ENCODE measurements at regions not wholly inside any gene's neighbourhood (a gene's known extent, or its start where the extent isn't known, plus 50 kb on each side); places are given as distances from the start of the nearest gene placed in this dataset.
"Not testable (repeated sequence)": the region's sequence is repeated elsewhere in the genome, so short reads cannot be mapped to it uniquely, and the experiment has no call there.

DNA sequence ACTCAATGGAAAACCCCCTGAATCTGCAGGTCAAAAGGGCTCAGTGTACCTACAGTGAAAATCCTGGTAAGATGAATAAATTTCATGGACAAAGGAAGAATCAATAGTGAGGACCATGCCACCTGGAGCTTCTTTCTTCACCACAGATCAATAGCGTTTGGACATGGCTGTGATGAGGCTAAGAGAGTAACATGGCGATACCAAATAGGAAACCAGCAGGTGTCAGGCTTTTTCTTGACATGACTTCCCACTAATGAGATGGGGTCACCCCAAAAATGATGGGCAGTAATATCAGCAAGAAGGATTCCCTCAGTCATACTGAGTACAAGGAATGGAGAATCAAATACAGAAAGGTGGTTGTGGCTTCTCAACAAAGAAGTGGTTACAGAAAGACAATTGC, 208.5 kb upstream of the PLPPR1 start:
- no peak for DNase-seq

DNA sequence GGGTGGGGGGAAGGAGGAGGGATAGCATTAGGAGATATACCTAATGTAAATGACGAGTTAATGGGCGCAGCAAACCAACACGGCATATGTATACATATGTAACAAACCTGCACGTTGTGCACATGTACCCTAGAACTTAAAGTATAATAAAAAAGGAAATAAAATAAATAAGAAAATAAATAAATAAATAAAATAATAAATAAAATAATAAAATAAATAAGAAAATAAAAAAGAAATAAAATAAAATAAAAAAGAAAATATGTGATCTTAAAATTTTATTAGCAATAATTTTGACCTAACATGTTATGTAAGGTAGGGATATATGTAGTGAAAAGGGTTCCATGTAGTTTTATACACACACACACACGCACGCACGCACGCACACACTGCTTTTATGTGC, 195.5 kb upstream of the PLPPR1 start:
- not testable (repeated sequence) for DNase-seq

DNA sequence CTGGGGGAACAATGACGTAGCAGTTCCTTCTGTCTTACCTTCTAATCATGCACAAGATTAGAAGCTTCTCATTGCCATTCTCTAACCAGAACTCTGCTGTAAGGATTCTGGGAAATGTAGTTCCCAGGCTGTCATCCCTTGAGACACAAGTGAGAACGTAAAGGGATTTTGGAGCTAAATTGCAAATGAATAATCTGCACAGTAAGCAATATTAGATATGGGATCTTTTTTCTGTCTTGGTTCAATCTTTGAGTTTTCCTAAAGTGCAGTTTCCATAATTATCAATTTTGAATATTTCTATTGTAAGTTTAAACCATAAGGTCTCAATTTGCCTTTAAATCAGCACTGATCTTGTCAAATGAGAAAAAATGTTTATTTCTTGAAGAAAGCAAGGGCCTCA, 189.7 kb upstream of the PLPPR1 start:
- DNase-seq: no peak

DNA sequence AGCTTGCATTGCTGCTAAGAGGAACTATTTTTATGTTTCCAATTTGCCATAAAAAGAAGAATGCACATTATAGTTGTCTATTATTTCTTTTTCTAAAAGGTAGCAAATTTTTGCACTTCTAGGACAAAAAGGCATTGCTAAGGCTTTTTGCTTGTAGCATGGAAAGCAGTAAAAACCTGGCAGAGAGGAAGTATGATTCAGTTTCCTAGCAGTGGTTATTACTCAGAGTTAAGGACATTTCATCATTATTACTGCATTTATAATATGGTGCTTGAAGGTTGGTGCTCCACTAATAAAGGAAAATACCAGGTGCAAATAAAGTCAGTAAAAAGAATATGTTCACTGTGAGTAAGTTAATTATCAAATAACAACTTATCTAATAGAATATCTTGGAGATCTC, 179.8 kb upstream of the PLPPR1 start:
- DNase-seq: no peak

DNA sequence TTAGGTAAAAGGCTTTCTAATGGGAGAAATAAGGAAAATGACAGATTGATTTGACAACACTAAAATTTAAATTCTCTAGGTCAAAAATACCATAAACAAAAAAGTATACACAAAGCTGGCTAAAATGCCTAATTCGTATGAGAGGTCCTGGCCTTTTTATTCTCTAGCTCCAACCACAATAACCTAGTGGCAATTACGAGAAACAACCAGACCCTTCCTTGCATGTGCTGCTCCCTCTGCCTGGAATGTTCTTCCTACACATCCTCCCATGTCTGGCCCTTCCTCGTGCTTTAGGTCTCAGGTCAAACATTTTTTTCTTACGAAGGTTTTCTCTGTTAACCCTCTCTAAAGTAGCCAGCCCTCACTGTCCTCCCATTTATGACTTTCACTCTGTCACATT, 176.4 kb upstream of the PLPPR1 start:
- no peak for DNase-seq

DNA sequence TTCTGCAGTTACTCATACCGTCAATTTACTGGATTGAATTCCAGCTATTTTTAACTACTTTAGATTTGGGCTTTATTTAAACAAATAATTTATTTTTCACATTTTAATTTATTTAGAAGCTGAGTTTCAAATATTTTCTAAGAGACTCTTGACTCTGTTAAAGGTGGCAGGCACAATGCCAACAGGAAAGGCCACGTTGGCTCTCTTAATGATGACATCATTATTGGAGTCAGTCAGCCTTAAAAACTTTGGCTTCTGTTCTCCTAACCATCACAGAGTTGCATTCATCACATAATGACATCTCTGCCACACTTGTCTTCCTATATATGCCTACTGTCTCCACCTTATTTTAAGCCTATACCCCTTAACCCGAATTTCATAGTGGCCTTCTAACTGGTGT, 172.3 kb upstream of the PLPPR1 start:
- DNase-seq: no peak

DNA sequence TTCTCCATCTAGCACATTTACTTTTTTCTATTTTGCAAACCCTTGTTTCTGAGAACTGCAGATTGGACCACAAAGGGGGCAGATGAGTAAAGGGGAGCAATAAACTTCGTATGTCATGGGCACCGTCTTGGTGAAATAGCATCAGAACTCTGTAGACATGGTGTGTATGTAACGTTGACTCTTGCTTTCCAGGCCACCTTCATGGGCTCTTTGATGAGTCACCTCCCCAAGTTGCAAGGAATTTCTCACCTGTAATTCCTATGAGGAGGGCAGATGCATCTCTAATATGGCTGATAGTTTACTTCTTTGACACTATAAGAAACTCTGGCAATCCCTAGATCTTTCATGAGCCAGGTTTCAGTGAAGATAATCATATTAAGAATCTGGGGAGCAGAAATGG, 163.4 kb upstream of the PLPPR1 start:
- DNase-seq: no peak

DNA sequence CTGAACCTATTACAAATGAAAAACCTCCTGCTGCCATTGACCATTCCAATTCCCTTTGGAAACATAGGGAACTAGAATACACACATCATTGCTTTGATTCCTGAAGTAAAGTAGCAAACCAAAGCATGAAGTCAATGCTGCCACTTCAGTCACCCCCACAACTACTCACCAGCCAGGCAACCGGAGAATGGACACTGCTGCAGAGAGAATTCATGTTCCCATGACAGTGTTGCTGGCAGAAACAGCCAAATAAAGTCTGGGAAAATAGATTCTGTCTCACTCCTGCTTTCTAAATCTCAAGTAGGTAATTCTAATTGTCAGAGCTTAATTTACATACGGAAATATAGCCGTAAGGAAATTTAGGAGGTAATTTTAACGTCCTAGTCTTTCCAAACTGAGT, 162.9 kb upstream of the PLPPR1 start:
- no peak for DNase-seq

DNA sequence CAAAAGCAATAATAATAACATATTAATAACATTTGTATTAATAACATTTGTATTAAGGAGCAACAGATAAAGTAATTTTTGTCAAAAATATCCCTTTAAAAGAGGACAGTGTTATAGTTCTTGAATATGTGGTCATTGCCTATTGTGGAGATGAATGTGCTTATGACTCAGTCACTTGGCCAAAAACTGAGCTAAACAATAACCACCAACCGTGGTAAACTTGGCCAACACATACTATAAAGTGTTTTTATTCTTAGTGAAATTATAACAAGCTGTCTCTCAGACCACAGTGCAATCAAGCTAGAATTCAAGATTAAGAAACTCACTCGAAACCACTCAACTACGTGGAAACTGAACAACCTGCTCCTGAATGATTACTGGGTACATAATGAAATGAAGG, 159.2 kb upstream of the PLPPR1 start:
- DNase-seq: no peak

DNA sequence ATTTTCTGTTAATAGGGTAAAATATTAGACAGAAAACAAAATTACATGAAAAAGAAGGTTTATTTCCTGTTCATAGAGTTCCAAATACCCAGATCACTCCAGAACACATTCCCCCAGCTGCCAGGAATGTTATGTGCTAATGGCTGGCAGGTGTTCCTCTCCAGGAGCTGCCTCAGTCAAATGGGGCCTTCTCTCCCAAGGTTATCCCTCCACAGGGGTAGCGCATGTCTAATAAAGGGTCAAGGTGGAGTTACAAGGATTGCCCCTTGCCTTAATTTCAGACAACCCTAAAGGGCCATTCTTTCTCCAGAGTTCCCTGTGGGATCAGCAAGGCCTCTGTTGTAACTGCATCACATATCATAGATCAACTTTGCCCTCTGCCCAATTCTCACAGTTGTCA, 148.6 kb upstream of the PLPPR1 start:
- no peak for DNase-seq

DNA sequence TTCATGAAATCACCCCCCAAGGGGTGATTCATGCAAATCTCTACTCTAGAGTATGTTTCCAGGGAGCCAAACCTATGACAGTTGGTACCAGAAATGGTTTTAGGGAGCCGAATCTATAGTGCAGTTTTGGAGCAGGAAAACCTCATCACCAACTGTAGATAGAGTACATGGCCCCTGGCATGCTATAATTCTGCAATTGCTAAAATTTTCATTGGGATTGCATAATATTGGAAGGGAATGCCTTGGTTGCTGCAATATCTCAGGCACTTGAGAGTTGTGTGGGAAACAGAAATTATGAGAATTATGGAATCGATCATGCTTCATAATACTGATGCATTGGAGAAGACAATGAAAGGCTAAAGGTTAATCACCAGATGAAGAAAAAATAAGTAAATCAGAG, 148.2 kb upstream of the PLPPR1 start:
- DNase-seq: no peak

DNA sequence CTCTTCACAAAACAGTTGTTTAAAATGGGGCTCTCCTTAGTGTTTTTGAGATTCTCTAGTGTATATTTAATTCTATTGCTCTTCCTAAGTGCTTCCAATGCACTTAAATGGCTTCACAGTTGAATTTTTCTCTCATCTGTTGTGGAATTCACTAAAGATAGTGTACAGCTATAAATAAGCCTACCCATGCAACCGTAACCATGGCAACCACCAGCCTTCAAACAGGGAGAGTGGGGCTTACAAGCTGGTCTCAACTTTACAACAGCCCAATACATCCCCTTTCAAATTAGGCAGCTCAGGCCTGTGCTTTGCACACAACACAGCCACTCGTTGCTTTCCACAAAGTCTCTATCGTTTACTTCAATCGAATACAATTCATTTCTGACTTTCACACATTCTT, 144.0 kb upstream of the PLPPR1 start:
- DNase-seq: no peak

DNA sequence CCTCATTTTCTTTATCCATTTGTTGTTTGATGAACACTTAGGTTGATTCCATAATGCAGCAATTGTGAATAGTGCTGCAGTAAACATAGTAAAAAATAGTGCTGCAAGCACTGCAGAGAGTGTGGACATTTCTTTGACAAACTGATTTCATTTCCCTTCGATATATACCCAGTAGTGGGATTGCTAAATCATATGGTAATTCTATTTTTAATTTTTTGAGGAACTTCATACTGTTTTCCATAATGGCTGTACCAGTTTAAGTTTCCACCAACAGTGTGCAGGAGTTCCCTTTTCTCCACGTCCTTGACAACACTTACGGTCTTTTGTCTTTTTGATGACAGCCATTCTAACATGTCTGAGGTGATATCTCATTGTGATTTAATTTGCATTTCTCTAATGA, 138.2 kb upstream of the PLPPR1 start:
- no peak for DNase-seq

DNA sequence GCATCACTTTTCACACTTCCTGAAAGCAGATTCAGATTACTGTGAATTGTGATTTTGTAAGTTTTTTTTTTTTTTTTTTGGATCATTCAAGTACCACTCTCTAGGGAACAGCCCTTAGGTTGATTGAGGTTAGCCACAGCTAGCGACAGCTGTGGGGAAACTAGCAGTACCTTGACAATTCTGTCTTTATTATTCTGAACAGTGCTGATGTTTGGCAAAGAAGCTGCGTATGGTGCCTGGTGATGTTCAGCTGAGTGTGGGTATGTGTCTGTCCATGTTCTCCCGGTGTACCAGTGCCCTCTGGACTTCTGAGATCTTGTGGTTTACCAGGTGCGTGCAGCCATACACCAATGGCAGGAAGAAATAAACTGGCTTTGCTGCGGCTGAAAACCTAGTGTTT, 117.3 kb upstream of the PLPPR1 start:
- no peak for DNase-seq

DNA sequence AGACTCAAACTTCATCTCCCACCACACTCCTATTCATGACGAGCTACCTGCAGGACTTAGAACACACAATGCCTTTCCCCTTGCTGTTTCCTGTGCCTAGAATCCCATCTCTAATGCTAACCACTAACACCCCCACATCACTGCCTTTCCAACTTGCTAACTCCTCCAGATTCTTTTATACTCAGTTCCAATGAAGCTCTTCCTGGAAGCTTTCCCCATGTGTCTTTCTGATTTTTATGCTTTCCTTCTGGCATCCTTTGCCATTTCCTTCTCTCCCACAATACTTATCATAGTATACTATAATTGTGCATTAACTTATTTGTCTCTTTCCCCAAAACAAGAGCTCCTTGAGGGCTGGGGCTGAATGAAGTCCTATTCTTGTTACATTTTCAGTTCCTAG, 115.3 kb upstream of the PLPPR1 start:
- DNase-seq: no peak

DNA sequence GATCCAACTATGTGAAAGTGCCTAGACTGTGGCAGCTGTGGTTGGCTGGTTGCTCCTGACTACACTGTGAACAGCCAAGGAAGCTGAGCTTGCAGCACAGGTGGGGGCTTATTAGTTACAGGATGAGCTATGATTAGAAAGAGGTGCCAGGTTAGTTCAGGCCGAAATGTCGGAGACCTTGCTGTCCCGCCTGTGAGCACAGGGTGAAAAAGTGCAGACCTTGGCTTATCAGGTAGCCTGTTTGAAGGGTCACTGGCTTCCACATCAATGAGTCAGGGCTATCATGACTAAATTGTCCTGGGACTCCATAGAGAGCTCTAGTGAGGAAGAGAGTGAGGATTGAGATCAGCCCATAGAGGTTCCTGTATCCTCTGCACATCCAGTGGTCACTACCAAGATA, 114.3 kb upstream of the PLPPR1 start:
- no peak for DNase-seq

DNA sequence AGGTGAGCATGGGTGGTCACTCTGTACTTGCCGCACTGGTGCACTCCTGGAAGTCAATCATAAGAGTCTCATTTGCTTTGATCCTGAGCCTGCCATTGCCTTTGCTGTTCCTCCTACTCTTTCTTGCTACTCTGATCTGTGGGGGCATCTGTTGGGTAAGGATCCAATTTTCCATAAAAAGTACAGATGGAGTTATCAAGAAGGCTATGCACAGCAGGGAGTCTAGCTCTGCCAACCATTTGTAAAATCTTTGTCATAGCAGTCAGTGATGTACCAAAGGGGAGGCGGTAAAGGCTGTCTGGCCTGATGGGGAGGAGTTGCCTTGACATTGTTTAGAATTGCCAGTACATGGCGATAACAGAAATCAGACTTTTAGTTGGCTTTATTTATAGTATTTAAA, 109.0 kb upstream of the PLPPR1 start:
- no peak for DNase-seq

DNA sequence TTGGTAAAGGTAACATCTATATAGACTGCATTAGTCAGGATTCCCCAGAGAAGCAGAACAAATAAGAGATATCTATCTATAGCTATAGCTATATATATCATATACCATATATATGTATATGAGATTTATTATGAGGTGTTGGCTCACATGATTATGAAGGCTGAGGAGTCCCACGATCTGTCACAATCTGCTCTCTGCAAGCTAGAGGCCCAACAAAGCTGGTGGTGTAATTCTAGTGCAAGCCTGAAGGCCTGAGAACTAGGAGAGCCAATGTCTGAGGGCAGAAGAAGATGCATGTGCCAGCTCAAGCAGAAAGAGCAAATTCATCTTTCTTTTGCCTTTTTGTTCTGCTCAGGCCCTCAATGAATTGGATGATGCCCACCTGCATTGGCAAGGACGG, 102.2 kb upstream of the PLPPR1 start:
- no peak for DNase-seq

DNA sequence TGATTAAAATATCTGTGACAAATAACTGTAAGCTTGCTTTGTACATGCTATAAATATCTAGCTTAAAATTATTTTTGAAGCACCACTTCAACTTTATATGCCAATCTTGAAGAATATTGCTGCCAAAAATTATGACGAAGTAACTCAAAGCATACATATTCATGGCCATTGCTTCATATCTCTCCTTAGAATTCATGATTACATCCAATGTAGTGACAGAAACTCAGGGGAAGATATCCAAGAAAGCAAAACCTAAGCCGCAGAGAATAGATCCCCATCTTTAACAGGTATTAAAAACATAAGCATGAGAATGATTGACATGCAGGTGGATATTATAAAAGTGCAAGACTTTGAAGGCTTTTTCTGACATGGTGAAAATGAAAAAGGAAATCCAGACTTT, 100.8 kb upstream of the PLPPR1 start:
- DNase-seq: no peak

DNA sequence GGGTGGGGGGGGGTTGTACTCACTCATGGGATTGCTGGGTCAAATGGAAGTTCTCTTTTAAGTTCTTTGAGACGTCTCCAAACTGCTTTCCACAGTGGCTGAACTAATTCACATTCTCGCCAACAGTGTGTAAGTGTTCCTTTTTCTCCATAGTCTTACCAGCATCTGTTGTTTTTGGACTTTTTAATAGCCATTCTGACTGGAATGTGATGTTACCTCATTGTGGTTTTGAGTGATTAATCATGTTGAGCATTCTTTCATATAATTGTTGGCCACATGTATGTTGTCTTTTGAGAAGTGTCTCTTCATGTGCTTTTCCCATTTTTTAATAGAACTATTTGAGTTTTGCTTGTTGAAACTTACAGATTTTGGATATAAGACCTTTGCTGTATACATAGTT, 94.9 kb upstream of the PLPPR1 start:
- no peak for DNase-seq

DNA sequence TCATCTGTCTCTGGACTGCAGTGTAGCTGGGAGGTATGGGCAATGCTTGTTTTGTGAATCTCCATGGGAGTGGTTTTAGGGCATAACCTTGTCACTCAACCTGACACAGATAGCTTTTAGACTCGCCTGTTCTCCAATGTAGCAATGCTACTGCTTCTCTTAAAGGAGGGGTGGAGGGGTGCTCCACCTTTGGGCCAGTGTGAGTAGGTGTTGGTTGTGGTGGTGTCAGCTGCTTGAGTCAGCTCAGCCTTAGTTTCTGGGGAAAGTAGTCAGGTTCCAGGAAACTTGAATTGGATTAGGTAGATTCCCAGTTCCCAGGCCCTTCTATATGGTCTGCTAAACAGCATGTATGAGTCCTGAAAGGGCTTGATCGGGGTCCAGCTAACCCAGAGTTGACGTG, 91.1 kb upstream of the PLPPR1 start:
- no peak for DNase-seq

DNA sequence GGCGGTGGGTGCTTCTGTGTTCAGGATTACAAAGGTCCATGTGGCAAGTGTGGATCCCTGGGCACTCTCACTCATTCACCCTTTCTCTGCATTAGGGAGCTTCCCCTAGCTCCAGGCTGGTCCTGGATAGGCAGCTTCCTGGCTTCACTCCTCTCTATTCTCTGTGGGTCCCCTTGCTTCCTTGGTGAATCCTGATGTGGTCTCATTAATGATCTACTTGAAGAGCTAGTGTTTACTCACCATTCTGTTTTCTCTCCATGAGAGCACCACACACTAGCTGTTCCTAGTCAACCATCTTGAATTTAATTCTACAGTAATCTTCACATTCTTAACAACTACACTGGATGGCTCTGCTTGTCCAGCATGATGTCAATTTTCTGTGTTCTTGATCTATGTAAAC, 90.0 kb upstream of the PLPPR1 start:
- no peak for DNase-seq

DNA sequence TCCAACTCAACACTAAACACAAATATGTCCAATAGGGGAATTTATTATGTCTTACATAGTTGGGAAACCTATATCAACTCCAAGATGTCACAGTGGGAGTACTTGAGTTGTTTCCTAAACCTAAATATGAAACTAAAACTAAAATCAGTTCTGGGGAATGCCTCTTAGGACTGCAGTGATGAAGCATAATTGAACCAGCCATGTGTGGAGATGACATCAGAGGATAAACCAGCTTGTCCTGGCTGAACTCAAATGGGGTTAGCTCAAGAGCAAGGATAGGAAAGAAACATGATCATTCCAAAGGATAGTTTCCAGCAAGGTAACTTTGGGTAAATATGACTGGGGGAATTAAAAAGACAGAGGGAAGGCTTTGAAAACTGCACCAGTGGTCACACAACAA, 88.9 kb upstream of the PLPPR1 start:
- no peak for DNase-seq

DNA sequence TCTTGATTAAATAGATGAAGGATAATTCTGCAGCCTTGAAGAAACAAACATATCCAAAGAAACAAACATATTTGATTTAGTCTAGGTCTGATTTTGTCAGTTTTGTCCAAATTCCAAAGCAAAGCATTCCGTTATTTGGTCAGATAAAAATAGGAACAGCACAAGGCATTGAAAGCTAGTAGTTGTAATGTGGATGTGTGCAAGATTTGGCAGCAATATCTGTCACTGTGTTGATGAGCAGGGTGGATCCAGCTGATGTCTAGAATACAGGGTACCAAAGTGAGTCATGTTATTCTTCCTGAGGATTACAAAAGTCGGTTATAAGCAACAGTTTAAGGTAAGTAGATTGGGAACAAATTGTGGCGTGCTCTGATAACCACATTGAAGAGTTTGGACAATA, 69.3 kb upstream of the PLPPR1 start:
- no peak for DNase-seq

Measured in activated naive CD4-positive, alpha-beta T cell treated with Interleukin-2 at 50 U/mL for 16 hours (primary cell).